Activated naive CD4-positive, alpha-beta T cell treated with anti-CD3 and anti-CD28 coated beads, Interleukin-2, amount 10 ng/mL, durations not matched to agents 7 days and 5 days (primary cell): ENCODE measurements at regions not wholly inside any gene's neighbourhood (a gene's known extent, or its start where the extent isn't known, plus 50 kb on each side); places are given as distances from the start of the nearest gene placed in this dataset.

Experiments used
- CTCF ChIA-PET: fragments of 350-600 bp; sonication (Branson Sonifier 250); formaldehyde crosslinking; loops from one replicate; lab custom pipeline; 2021; ENCODE audit warnings: antibody characterized with exemption; lab: Charles Lee
- DNase-seq: peaks from one replicate; pipeline ENCODE4 v3.0.0-alpha.2; 2020
- H3K27ac Mint-ChIP-seq: one replicate; pipeline ENCODE4 v1.8.0; 2021; ENCODE audit warnings: mild to moderate bottlenecking, moderate library complexity, mixed read lengths
- H3K27me3 Mint-ChIP-seq: one replicate; pipeline ENCODE4 v1.8.0; 2021; ENCODE audit warnings: mild to moderate bottlenecking, mixed read lengths
- H3K36me3 Mint-ChIP-seq: one replicate; pipeline ENCODE4 v1.8.0; 2021; ENCODE audit warnings: mixed read lengths
- H3K4me1 Mint-ChIP-seq: one replicate; pipeline ENCODE4 v1.8.0; 2021; ENCODE audit warnings: mixed read lengths
- H3K4me3 Mint-ChIP-seq: one replicate; pipeline ENCODE4 v1.8.0; 2021; ENCODE audit warnings: mild to moderate bottlenecking, moderate library complexity, mixed read lengths
- H3K9me3 Mint-ChIP-seq: one replicate; pipeline ENCODE4 v1.8.0; 2021; ENCODE audit warnings: mixed read lengths

GRCh38 chrX:110444996-110445395 lies 86.3 kb downstream of the RTL9 start:
- Mint-ChIP-seq H3K27me3 (peaks cover 10% of the 10 kb centered on the region), H3K9me3 (no peaks in the 10 kb centered on the region), H3K4me3 (no peak overlapping the region), H3K36me3 (no peaks in the 10 kb centered on the region), H3K27ac (no peak overlapping the region), H3K4me1 (no peaks in the 10 kb centered on the region)
- DNase-seq, result no peak
- CTCF ChIA-PET, result interaction anchor here (0.9 kb wide), 1 partner anchor 402 kb away, joined by 3 read pairs; no protein-coding TSS in a partner anchor

DNA sequence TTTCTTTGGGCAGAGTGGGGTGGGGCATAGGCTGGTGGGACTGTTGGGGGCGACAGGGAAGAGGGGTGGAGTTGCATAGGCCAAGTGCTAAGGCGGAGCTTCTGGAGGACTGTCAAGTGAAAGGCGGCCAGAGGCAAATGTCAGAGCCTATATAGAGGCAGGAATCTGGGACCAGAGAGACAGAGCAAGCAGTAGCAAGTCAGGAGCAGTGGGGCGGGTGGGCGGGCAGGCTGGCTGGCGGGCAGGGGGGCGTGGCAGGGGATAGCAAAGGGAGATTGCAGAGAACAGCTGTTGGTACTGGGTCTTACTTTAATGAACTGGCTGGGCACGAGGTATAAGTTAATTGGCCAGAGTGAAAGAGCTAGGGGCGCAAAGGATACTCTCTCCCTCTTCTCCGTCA lies 89.8 kb downstream of the RTL9 start:
- Mint-ChIP-seq H3K4me3 (no peak overlapping the region), H3K27me3 (peaks cover 7% of the 10 kb centered on the region), H3K9me3 (no peaks in the 10 kb centered on the region), H3K27ac (no peak overlapping the region), H3K4me1 (no peaks in the 10 kb centered on the region), H3K36me3 (no peaks in the 10 kb centered on the region)
- no peak for DNase-seq
- CTCF ChIA-PET, result interaction anchor here (2.2 kb wide), 1 partner anchor 399 kb away, joined by 10 read pairs; no protein-coding TSS in a partner anchor

- no peaks in the 10 kb centered on the region for H3K4me1 Mint-ChIP-seq
- H3K27me3 Mint-ChIP-seq, result peaks cover 7% of the 10 kb centered on the region
- no peaks in the 10 kb centered on the region for H3K36me3 Mint-ChIP-seq
- H3K27ac Mint-ChIP-seq, result no peak overlapping the region
- H3K9me3 Mint-ChIP-seq, result no peaks in the 10 kb centered on the region
- no peak for DNase-seq
- no peak overlapping the region for H3K4me3 Mint-ChIP-seq
- CTCF ChIA-PET, result interaction anchor here (2.2 kb wide), 1 partner anchor 398 kb away, joined by 10 read pairs; no protein-coding TSS in a partner anchor
These were observed 90.7 kb downstream of the RTL9 start for GRCh38 chrX:110449312-110449711.

DNA sequence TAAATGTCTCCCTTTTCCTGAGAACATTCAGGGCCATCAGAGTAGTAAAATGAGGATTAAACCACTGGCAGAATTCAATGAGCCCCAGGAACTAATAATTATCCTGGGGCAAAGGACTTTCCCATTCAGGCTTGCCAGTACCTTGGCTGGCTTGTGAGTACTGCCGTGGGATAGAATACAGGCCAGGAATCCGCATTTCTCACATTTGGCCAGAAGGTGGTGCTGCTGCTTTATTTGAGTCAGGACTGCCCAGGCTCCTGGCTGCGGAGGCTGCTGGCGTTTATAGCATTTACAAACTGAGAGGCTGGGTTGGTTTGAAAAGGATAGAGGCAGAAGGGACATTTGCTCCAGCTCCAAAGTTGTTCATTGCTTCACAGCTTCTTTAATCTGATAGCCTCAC lies 91.4 kb downstream of the RTL9 start:
- peak; percentile 67 for DNase-seq
- H3K4me1 Mint-ChIP-seq, result no peaks in the 10 kb centered on the region
- H3K27ac Mint-ChIP-seq, result no peak overlapping the region
- H3K4me3 Mint-ChIP-seq, result no peak overlapping the region
- no peaks in the 10 kb centered on the region for H3K9me3 Mint-ChIP-seq
- CTCF ChIA-PET, result interaction anchor here (2.2 kb wide), 1 partner anchor 398 kb away, joined by 10 read pairs; no protein-coding TSS in a partner anchor
- peaks cover 7% of the 10 kb centered on the region for H3K27me3 Mint-ChIP-seq
- H3K36me3 Mint-ChIP-seq, result no peaks in the 10 kb centered on the region

DNA sequence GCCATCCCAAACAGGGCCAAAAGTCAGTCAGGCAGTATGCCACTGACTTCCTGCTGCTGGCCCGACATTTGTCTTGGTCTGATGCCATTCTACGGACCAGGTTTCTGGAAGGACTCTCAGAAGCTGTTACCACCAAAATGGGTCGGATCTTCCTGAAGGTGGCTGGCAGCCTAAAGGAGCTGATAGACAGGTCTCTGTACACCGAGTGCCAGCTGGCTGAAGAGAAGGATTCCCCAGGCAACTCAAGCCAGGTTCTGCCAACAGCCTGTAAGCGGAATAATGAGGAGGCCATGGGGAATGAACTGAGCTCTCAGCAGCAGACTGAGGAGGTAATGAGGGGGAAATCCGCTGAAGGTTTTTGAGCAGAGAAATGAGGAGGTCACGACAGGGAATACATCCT lies 95.7 kb downstream of the RTL9 start:
- Mint-ChIP-seq H3K27ac (no peak overlapping the region), H3K4me3 (no peak overlapping the region)
- CTCF ChIA-PET, result no interaction called here

DNA sequence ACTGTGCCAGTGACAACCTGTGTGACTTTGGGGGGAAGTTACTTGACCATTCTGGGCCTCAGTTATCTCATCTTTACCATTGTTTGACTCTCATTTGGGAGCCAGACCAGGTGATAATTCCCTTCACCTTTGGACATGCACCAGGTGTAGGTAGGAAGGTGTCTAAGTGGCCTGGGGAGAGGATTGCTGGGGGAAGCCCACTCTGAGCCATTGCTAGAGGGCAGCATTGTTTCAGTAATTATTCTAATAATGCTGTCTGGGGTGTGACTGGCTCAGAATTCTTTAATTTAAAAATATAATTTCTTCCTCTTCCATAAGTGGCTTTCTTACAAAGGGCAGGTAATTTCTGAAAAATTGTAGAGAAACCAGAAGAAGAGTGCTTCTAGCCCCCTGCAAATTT lies 104.3 kb downstream of the RTL9 start:
- Mint-ChIP-seq H3K4me3 (no peak overlapping the region), H3K4me1 (no peaks in the 10 kb centered on the region), H3K36me3 (no peaks in the 10 kb centered on the region), H3K27me3 (peaks cover 6% of the 10 kb centered on the region), H3K9me3 (no peaks in the 10 kb centered on the region), H3K27ac (no peak overlapping the region)
- CTCF ChIA-PET, result no interaction called here
- no peak for DNase-seq

More for the DNA sequence above, 95.7 kb downstream of the RTL9 start:
- peaks cover 6% of the 10 kb centered on the region for H3K27me3 Mint-ChIP-seq
- H3K36me3 Mint-ChIP-seq, result no peaks in the 10 kb centered on the region
- DNase-seq, result no peak
- H3K9me3 Mint-ChIP-seq, result no peaks in the 10 kb centered on the region
- no peaks in the 10 kb centered on the region for H3K4me1 Mint-ChIP-seq

DNA sequence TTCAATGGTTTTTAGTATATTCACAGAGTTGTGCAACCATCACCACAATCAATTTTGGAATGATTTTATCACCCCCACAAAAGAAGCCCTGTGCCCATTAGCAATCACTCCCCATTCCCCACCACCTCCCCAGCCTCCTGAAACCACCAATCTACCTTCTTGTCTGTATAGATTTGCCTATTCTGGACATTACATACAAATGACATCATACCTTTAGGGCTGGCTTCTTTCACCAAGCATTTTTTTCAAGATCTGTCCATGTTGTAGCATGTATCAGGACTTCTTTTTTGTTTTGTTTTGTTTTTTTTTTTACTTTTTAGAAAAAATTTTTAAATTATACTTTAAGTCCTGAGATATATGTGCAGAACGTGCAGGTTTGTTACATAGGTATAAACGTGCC lies 108.1 kb downstream of the RTL9 start:
- CTCF ChIA-PET, result no interaction called here

GRCh38 chrX:110472265-110472664 lies 113.6 kb downstream of the RTL9 start:
- no peak overlapping the region for H3K4me3 Mint-ChIP-seq
- H3K27ac Mint-ChIP-seq, result no peak overlapping the region
- H3K9me3 Mint-ChIP-seq, result no peaks in the 10 kb centered on the region
- H3K4me1 Mint-ChIP-seq, result no peaks in the 10 kb centered on the region
- no peak for DNase-seq
- H3K27me3 Mint-ChIP-seq, result no peaks in the 10 kb centered on the region
- CTCF ChIA-PET, result no interaction called here
- no peaks in the 10 kb centered on the region for H3K36me3 Mint-ChIP-seq

More for the DNA sequence above, 108.1 kb downstream of the RTL9 start:
- Mint-ChIP-seq H3K9me3 (no peaks in the 10 kb centered on the region), H3K36me3 (no peaks in the 10 kb centered on the region), H3K27ac (no peak overlapping the region), H3K4me1 (no peaks in the 10 kb centered on the region), H3K27me3 (no peaks in the 10 kb centered on the region), H3K4me3 (no peak overlapping the region)
- DNase-seq, result no peak

- CTCF ChIA-PET, result no interaction called here
- H3K9me3 Mint-ChIP-seq, result no peaks in the 10 kb centered on the region
- no peaks in the 10 kb centered on the region for H3K36me3 Mint-ChIP-seq
- H3K4me3 Mint-ChIP-seq, result no peak overlapping the region
- H3K4me1 Mint-ChIP-seq, result no peaks in the 10 kb centered on the region
- H3K27me3 Mint-ChIP-seq, result no peaks in the 10 kb centered on the region
- no peak for DNase-seq
- no peak overlapping the region for H3K27ac Mint-ChIP-seq
These were observed 119.1 kb downstream of the RTL9 start for GRCh38 chrX:110477593-110478228.

DNA sequence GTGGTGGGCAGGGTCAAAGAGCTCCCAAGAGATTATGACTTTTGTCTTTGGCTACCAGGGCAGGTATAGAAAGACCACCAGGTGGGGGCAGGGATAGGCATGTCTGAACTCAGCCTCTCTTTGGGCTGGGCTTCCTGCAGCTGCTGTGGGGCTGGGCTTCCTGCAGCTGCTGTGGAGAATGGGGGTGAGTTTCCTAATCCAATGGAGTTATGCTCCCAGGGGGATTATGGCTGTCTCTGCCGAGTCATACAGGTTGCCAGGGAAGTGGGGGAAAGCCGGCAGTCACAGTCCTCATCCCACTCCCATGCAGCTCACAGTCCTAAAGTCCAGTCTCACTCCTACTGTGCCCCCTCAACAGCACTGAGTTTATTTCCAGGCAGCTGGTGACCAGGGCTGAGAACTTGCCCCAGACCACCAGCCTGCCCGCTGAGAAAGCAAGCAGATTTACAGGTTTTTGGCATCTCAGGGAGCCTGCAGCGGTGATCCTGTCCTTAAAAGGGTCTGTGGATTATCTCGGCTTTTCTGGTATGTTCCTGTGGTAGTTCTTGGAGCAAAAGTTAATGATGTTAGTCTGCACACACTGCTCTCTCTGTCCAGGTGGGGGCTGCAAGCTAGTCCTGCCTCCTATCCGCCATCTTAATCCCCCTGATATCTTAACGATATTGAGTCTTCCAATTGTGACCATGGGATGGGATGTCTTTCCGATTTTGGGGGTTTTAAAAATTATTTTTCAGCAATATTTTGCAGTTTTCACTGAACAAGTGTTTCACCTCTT lies 133.4 kb downstream of the RTL9 start:
- CTCF ChIA-PET, result no interaction called here
- no peaks in the 10 kb centered on the region for H3K27me3 Mint-ChIP-seq
- no peaks in the 10 kb centered on the region for H3K36me3 Mint-ChIP-seq
- H3K4me1 Mint-ChIP-seq, result no peaks in the 10 kb centered on the region
- no peak overlapping the region for H3K27ac Mint-ChIP-seq
- H3K9me3 Mint-ChIP-seq, result no peaks in the 10 kb centered on the region
- DNase-seq, result no peak
- H3K4me3 Mint-ChIP-seq, result no peak overlapping the region

GRCh38 chrX:110504947-110505346 lies 146.3 kb downstream of the RTL9 start:
- Mint-ChIP-seq H3K9me3 (no peaks in the 10 kb centered on the region), H3K27ac (no peak overlapping the region), H3K36me3 (no peaks in the 10 kb centered on the region), H3K4me3 (no peak overlapping the region), H3K4me1 (no peaks in the 10 kb centered on the region), H3K27me3 (peaks cover 3% of the 10 kb centered on the region)
- no peak for DNase-seq
- CTCF ChIA-PET, result no interaction called here

DNA sequence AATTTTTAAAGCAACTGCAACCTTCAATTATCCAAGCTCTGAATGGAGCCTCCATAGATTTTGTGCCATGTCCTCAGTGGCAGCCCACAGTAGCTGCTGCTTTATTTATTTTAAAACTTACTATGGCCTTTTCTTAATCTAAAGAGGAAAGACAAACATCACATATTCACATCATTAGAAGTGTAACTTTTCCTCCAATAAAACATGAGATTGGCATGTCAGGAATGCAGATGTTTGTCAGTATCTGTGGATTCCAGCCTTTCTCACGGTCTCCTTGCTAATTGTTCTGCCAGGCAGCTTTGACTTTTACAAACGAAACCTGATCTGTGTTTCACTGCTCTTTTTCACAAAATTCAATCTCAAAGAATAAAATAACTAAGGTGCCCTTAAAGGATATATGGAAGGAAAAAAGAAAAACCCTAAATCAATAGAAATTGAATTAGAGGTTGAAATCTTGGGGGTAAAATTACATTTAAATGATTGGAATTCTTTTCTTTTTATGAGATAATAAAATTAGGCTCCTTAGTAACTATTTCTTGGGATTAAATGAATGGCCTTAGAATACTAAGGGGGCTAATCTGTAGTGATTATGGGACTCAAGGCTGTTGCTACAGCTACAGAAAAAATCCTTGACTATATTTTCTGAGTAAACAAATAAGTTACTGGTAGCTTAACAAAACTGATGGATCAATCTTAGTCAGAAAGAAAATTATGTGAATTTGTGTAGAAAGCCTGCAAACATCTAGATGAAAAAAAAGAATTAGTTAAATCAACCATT lies 151.3 kb downstream of the RTL9 start:
- Mint-ChIP-seq H3K9me3 (no peaks in the 10 kb centered on the region), H3K27ac (no peak overlapping the region), H3K4me3 (no peak overlapping the region), H3K36me3 (no peaks in the 10 kb centered on the region), H3K4me1 (peaks cover 2% of the 10 kb centered on the region), H3K27me3 (peaks cover 2% of the 10 kb centered on the region)
- no peak for DNase-seq
- CTCF ChIA-PET, result no interaction called here

DNA sequence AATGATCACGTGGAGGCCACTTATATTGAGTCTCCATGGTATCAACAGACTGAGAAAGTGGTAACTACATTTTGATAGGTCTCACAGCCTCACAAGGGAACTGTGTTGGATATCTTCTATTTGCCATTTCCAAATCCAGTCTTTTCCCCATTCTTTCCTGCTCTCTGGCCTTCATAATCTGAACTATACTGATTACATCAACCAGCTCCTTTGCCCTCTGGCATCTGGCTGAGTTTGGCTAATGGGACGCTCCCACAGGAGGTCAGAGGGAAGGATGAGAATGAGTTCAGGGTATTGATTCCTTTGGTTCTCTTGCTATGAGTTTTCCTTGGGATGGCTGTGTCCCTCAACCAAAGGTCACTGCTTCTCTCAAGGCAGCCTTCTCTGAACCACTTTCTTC lies 152.6 kb downstream of the RTL9 start:
- H3K36me3 Mint-ChIP-seq, result no peaks in the 10 kb centered on the region
- H3K4me1 Mint-ChIP-seq, result peaks cover 2% of the 10 kb centered on the region
- H3K27ac Mint-ChIP-seq, result no peak overlapping the region
- H3K4me3 Mint-ChIP-seq, result no peak overlapping the region
- no peaks in the 10 kb centered on the region for H3K9me3 Mint-ChIP-seq
- DNase-seq, result no peak
- CTCF ChIA-PET, result no interaction called here
- no peaks in the 10 kb centered on the region for H3K27me3 Mint-ChIP-seq

DNA sequence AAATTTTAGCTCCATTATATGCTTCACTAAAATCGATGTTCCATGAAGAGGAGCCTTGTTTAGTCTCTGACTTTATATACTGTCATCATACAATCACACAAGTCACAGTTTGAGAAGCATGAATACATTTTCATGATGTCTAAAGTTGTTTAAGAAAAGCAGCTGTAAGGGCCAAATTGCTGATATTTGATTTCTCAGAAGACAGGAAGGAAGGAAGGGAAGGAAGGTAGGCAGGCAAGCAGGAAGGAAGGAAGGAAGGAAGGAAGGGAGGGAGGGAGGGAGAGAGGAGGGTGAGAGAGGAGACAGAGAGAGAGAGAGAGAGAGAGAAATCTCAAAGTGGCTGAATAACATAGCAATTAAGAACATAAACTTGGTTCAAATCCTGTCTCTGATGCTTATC lies 153.7 kb downstream of the RTL9 start:
- Mint-ChIP-seq H3K36me3 (no peaks in the 10 kb centered on the region), H3K27ac (no peak overlapping the region), H3K4me3 (no peak overlapping the region), H3K27me3 (no peaks in the 10 kb centered on the region), H3K4me1 (peaks cover 2% of the 10 kb centered on the region), H3K9me3 (no peaks in the 10 kb centered on the region)
- CTCF ChIA-PET, result no interaction called here
- DNase-seq, result no peak
